ENCODE measurements at regions not wholly inside any gene's neighbourhood (a gene's known extent, or its start where the extent isn't known, plus 50 kb on each side); places are given as distances from the start of the nearest gene placed in this dataset.
"Not testable (repeated sequence)": the region's sequence is repeated elsewhere in the genome, so short reads cannot be mapped to it uniquely, and the experiment has no call there.

- no peak for DNase-seq
Observed at GRCh38 chr6:168369786-168370185, 50.2 kb upstream of the DACT2 start.

- peak; percentile 30 for DNase-seq
Observed at GRCh38 chr6:168370310-168370991, 50.9 kb upstream of the DACT2 start.

- DNase-seq, result no peak
Observed at GRCh38 chr6:168371185-168371584, 51.6 kb upstream of the DACT2 start.

- no peak for DNase-seq
Observed at GRCh38 chr6:168371618-168371980, 52.0 kb upstream of the DACT2 start.

- no peak for DNase-seq
Observed at GRCh38 chr6:168371981-168372711, 52.6 kb upstream of the DACT2 start.

- peak; percentile 38 for DNase-seq
Observed at GRCh38 chr6:168372889-168373288, 53.3 kb upstream of the DACT2 start.

- no peak for DNase-seq
Observed at GRCh38 chr6:168373389-168373788, 53.8 kb upstream of the DACT2 start.

GRCh38 chr6:168374051-168374502 lies 54.5 kb upstream of the DACT2 start:
- no peak for DNase-seq

- DNase-seq, result no peak
Observed at GRCh38 chr6:168374541-168375071, 55.0 kb upstream of the DACT2 start.

- no peak for DNase-seq
Observed at GRCh38 chr6:168376120-168376519, 56.5 kb upstream of the DACT2 start.

GRCh38 chr6:168376811-168377483 lies 57.4 kb upstream of the DACT2 start:
- DNase-seq, result no peak

GRCh38 chr6:168377484-168377855 lies 57.9 kb upstream of the DACT2 start:
- peak; percentile 49 for DNase-seq

GRCh38 chr6:168377856-168378832 lies 58.6 kb upstream of the DACT2 start:
- no peak for DNase-seq

- DNase-seq, result not testable (repeated sequence)
Observed at GRCh38 chr6:168379579-168379978, 60.0 kb upstream of the DACT2 start.

- DNase-seq, result not testable (repeated sequence)
Observed at GRCh38 chr6:168380166-168380955, 60.6 kb upstream of the SMOC2 start.

- no peak for DNase-seq
Observed at GRCh38 chr6:168380956-168381605, 59.9 kb upstream of the SMOC2 start.

GRCh38 chr6:168381726-168382458 lies 59.1 kb upstream of the SMOC2 start:
- no peak for DNase-seq

GRCh38 chr6:168383062-168383854 lies 57.7 kb upstream of the SMOC2 start:
- DNase-seq, result no peak
